Islet precursor cell (in vitro differentiated cells): ENCODE measurements at regions not wholly inside any gene's neighbourhood (a gene's known extent, or its start where the extent isn't known, plus 50 kb on each side); places are given as distances from the start of the nearest gene placed in this dataset.

Experiments used
- DNase-seq: peaks from one replicate; pipeline ENCODE4 v3.0.0-alpha.2; 2018

DNA sequence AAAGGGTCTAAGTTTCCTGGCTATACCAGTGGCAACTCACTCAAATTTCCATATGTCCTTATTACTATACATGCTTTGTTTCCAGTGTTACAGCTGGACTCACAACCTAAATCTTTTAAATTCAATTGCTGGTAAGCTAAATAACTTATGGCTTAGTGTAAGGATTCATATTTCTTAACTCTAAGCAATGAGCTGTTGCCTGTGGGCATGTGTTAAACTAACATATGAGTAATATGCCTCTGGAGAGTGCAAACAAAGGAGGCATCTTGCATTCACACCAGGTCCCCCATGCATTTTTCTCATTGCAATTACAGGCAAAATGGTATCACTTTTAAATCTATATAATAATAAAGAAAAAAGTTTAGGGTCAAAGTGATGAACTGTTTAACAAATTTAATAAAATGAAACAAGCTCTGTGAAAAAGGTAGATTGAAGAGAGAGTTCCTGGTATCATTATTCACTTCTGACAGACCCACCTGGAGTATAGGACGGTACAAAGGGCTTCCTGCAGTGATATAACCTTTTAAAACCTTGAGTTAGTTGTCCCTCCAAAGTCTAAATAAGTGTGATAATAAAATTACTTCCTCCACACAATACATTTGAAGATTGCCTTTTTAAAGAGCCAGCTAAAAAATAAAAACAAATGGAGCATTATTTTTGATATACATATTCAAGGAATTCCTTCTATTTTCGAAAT lies 57.6 kb upstream of the HMGCLL1 start:
- DNase-seq: no peak

DNA sequence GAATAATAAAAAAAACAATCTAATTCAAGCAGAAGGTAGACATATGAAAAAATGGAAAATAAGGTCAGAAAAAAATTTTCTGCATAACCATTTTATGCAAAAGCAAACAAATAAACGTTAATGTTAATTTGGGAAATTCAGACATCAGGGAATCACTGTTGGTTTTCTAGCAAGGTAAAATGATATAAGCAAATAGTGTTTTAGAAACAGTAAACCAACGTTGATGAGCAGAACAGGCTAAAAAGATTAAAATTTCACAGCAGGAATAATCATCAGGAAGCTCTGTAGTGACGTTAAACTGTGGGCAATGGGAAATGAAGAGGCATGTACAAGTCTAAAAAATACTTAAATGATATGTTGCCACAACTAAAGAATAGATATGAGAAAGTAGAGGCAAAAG lies 54.5 kb upstream of the HMGCLL1 start:
- no peak for DNase-seq

DNA sequence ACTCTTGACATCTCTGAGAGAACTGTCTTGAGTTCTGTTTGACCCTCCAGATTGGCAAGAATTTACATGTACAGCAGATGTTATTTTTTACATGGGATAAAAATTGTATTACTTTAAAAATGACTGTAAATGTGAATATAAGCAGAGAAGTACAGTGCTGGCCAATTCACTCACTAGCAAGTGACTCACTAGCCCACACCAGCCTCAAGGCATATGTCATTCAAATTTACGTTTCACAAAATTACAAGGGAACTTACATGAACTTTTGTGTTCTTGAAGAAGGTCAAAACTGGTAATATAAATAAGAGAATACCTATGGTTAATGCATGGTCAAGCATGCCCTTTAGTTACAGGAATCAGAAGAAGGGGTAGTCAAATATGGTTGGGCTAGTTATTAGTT lies 54.0 kb upstream of the HMGCLL1 start:
- no peak for DNase-seq
